Stimulated activated CD8-positive, alpha-beta memory T cell treated with anti-CD3 and anti-CD28 coated beads, Interleukin-7, amount 100 ng/mL, for 1 hour (primary cell): ENCODE measurements at regions not wholly inside any gene's neighbourhood (a gene's known extent, or its start where the extent isn't known, plus 50 kb on each side); places are given as distances from the start of the nearest gene placed in this dataset.
"Not testable (repeated sequence)": the region's sequence is repeated elsewhere in the genome, so short reads cannot be mapped to it uniquely, and the experiment has no call there.

Experiments used
- DNase-seq, 2 donors: peaks; one replicate each; pipeline ENCODE4 v3.0.0-alpha.2; 2020; ENCODE audit warnings: low read depth in 2 of 2

DNA sequence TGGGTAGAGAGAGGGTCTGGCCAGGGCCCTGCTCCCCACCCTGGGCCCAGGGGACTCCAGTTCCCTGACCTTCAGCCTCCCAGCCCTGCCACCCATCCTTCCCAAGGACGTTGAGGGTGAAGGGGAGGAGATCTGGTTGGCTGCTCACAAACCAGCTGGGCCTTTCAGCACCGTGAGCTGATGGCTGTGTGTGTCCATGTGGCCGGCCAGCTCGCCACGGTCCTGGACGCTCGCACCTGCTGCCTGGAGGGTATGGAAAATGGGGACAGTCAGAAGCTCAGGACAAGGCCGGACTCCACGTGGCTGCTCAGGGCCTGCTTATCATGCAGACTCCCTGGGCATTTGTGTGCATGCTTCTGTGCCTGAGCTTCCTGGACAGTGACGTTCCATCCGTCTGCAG lies 110.3 kb downstream of the NPIPB11 start:
- DNase-seq, result not testable (repeated sequence)

GRCh38 chr16:29294951-29295795 lies 111.3 kb downstream of the NPIPB11 start:
- not testable (repeated sequence) for DNase-seq

- not testable (repeated sequence) for DNase-seq
These were observed 112.0 kb downstream of the NPIPB11 start for GRCh38 chr16:29294400-29294933.

- not testable (repeated sequence) for DNase-seq
These were observed 113.0 kb downstream of the NPIPB11 start for GRCh38 chr16:29293545-29293944.

DNA sequence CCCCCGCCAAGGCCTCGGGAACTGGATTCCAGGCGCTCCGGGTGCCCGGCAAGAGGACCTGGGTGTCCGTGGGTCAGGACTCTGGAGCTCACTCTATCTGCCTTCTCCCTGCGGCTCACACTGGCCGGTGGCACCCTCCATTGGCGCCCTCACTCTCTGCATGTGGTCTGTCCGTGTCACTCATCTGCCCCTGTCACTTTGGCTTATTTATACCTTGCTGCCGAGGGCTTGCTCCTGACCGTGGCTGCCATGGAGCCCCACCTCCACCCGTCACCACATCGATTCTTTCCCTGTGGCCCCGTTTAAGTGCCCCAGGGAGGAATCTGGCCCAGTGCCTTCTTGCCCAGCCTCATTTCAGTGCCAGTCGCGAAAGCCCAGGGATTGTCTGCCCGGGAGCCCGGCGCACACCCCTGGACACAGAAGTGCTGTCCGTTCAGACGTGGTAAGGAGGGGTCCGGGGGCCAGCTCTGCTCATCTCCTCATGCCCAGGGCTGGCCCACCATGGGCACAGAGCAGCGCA lies 113.5 kb downstream of the NPIPB11 start:
- not testable (repeated sequence) for DNase-seq

- DNase-seq, result not testable (repeated sequence)
These were observed 114.9 kb downstream of the NPIPB11 start for GRCh38 chr16:29291329-29292271.

GRCh38 chr16:29290631-29291247 lies 115.8 kb downstream of the NPIPB11 start:
- DNase-seq, result peak; percentile 23 to 34

DNA sequence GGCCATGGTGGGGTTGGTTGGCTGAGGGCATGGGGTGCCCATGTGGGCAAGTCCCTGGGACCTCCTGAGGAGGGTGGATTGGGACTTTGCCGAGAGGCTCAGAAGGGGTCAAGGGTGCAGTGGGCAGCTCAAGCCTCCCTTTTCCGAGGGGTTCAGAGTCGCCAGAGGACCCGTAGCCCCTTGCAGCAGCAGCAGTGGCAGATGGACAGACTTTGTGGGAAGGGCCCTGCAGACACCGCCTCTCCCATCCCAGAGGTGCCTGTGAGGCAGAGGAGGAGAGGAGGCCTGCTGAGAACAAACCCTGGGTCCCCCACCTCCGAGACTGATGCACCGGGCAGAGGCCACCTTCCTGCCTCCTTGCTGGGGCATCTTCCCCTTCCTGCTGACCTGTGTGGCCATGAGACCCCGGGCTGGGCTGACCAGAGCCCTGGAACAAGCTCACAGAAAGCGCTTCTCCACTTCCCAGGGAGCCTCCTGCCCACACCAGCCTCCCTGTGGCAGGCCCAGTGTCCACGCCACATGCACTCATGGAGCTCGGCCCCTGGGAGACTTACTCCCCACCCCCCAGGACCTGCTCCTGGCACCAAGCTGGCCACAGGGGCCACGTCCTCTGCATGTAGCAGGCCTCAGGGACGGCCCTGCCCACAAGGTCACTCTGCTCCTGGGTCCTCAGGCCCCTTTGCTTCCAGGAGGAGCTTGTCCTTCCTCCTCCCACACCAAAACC lies 116.8 kb downstream of the NPIPB11 start:
- not testable (repeated sequence) for DNase-seq

DNA sequence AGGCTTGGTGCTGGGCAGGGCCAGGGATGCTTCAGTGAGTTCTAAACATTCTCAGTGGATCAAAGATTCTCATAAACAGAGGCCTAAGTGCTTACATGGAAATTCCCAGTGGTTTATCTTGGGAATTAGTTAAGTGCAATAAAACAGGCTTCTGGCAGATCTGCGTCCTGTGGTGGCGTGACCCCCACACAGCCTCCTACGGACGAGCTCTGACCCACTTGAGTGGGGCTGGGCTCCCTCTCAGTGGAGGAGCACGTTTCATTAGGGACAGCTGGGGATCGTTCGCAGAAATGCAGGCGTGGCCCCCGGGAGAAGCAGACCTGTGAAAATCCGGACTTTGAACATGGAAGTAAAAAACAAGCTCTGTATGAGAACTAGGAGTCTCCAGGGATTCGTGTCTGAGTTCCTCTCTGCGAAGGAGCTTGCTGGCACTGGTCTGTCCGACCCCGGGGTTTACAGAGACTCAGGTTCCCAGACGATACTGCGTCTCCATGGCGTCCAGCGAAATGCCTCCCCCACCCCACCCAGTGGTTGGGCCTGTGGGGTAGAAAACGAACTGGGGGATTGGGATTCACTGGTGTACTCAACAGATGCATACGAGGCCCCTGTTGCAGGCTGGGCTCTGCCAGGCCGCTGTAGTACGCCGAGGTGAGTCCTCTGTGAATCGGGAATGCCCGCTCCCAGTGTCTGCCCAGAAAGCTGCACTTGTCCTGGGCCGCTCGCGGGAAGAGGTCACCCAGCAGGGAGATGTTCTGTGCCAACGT lies 117.6 kb downstream of the NPIPB11 start:
- DNase-seq, result not testable (repeated sequence)

GRCh38 chr16:29287871-29288535 lies 118.5 kb downstream of the NPIPB11 start:
- DNase-seq, result not testable (repeated sequence)

DNA sequence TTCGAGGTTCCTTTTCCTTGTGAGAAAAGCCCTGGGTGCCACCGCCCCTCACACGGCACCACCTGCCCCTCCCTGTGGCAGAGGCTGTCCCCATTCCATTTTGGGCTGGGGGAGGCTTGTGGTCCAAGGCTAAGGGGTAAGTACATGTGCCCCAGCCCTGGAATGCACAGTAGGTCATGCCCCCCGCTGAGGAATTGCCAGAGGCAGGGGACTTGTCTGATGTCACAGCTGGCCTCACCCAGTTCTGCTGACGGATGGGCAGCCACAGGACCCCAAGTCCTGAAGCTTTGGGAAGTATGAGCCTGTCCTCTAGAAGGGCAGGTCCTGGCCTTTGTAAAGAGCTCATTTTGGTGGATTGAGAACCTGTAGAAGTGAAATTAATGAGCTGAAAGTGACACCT lies 119.3 kb downstream of the NPIPB11 start:
- not testable (repeated sequence) for DNase-seq

DNA sequence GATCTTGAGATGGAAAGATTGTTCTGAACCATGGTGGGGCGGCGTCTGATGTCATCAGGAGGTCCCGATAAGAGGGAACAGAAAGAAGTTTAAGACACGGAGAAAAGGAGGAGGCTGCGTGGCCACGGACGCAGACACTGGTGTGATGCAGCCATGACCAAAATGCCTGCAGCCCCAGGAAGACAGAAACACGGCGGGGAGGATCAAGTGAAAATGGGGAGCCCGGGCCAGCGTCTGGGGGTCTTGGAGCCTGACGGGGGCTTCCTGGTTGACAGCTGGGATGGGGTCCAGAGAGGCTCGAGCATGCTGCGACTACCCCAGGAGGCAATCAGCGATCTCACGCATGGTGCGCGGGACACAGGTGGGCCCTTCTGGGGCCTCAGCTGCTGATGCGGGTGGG lies 119.7 kb downstream of the NPIPB11 start:
- not testable (repeated sequence) for DNase-seq

DNA sequence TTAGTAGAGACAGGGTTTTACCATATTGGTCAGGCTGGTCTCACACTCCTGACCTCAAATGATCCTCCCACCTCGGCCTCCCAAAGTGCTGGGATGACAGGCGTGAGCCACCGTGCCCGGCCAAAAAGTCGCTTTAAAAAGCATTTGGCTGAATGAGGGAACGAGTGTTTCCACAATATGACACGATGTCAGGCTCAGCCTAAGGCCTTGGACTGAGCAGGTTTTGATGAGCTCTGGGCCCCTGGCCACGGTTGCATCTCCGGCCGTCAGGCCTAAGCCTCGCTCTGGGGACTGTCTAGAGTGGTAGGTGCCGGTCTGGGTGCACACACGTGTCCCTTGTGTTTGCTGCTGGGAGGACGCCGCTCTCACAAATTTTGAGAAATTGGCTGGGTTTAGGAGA lies 120.3 kb downstream of the NPIPB11 start:
- not testable (repeated sequence) for DNase-seq

- DNase-seq, result not testable (repeated sequence)
These were observed 121.2 kb downstream of the NPIPB11 start for GRCh38 chr16:29285151-29285885.

DNA sequence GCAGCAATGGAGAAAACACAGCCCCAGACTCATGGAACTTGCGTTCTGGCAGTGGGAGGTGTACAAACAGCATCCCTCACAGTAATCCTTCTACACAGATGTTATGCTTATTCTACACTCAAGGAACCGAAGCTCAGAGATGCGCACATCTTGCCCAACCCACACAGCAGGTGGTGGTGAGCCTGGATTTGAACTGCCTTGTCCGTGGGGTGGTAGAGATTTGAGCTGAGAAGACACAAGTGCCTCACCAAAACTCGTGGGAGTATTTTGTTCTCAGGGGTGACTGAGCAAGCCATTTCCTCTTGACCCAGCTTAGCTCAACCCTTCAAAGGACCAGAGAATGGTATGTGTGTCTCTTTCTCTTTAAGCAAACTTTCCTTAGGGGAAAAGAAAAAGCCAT lies 121.8 kb downstream of the NPIPB11 start:
- DNase-seq, result not testable (repeated sequence)

DNA sequence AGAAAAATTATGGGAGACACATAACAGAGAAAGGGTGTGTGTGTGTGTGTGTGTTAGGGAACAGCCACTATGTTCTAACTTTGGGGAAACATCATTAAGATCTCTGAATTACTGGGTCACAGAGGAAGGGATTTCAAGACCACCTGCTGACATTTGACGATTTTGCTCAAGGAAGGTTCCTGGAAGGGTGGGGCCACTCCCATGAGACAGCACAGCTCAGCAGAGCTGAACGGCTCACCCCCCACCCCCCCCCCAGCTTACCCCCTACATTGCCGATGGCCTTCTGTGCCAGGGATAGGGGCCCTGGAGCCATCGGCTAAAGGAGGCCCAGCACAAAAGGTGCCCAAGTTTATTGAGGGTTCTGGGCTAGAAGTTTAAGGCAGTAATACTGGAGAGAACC lies 122.4 kb downstream of the NPIPB11 start:
- not testable (repeated sequence) for DNase-seq

GRCh38 chr16:29278097-29278871 lies 128.2 kb downstream of the NPIPB11 start:
- DNase-seq, result not testable (repeated sequence)

DNA sequence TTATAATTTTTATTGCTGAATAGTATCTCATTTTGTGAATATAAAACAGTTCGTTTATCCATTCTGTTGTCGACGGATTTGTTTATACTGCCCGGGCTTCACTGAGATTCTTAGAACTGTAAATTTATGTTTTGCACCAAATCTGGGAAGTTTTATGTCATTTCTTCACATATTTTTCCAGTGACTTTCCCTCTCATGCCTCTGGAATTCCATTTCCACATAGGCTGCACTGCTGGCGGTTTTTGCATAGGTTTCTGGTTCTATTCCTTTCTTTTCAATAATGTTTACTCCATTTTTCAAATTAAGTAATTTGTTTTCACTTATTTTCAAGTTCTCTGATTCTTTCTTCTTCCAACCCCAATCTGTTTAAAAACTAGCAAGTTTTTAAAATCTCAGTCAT lies 130.1 kb downstream of the NPIPB11 start:
- not testable (repeated sequence) for DNase-seq
